ENCODE measurements at regions not wholly inside any gene's neighbourhood (a gene's known extent, or its start where the extent isn't known, plus 50 kb on each side); places are given as distances from the start of the nearest gene placed in this dataset.

GRCh38 chr12:41777064-41777790, 367.4 kb downstream of the GXYLT1 start:
- ChIA-PET CTCF (no interaction called here), POLR2A (no interaction called here)
- Mint-ChIP-seq H3K36me3 (no peaks in the 10 kb centered on the region), H3K27me3 (no peaks in the 10 kb centered on the region), H3K27ac (no peak overlapping the region), H3K4me1 (ENCODE audit: low read depth) (no peaks in the 10 kb centered on the region), H3K9me3 (no peaks in the 10 kb centered on the region), H3K4me3 (no peak overlapping the region)
- intact Hi-C loops (cut with micrococcal nuclease) = no loop called here
- DNase-seq = no peak

GRCh38 chr12:41772478-41772877, 372.2 kb downstream of the GXYLT1 start:
- no peak overlapping the region for H3K27ac Mint-ChIP-seq
- H3K4me3 Mint-ChIP-seq = no peak overlapping the region
- no peaks in the 10 kb centered on the region for H3K4me1 Mint-ChIP-seq (ENCODE audit: low read depth)
- ChIA-PET CTCF (no interaction called here), POLR2A (no interaction called here)
- intact Hi-C loops (cut with micrococcal nuclease) = no loop called here
- H3K36me3 Mint-ChIP-seq = no peaks in the 10 kb centered on the region
- H3K9me3 Mint-ChIP-seq = no peaks in the 10 kb centered on the region
- no peak for DNase-seq
- H3K27me3 Mint-ChIP-seq = no peaks in the 10 kb centered on the region

- Mint-ChIP-seq H3K27ac (no peak overlapping the region), H3K27me3 (no peaks in the 10 kb centered on the region), H3K36me3 (no peaks in the 10 kb centered on the region), H3K4me3 (no peak overlapping the region), H3K9me3 (no peaks in the 10 kb centered on the region), H3K4me1 (ENCODE audit: low read depth) (no peaks in the 10 kb centered on the region)
- POLR2A ChIA-PET = no interaction called here
- no peak for DNase-seq
- CTCF ChIA-PET = no interaction called here
- intact Hi-C loops (cut with micrococcal nuclease) = no loop called here
Measured at GRCh38 chr12:41769810-41770209, 374.9 kb downstream of the GXYLT1 start.

DNA sequence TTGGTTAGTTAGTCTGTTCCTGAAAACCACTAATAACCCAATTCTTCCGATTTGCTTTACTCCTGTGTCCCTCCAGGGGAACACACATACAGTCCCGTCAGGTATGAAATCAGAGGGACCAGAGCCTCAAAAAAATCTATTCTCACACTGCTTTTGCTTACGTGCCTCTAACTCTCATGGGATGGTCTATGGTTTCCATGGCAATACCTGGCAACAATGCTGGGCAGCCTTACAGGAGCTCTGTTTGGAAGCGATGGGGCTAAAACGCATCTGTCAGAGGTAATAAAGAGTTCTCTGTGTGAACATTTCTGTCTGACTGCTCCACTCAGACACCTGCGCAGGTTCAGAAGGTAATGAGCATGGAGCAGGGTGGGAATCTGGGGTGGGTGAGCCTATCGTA, 376.2 kb downstream of the GXYLT1 start:
- H3K4me3 Mint-ChIP-seq = no peak overlapping the region
- no peaks in the 10 kb centered on the region for H3K9me3 Mint-ChIP-seq
- ChIA-PET POLR2A (no interaction called here), CTCF (no interaction called here)
- H3K27me3 Mint-ChIP-seq = peaks cover 2% of the 10 kb centered on the region
- no peaks in the 10 kb centered on the region for H3K36me3 Mint-ChIP-seq
- no peak overlapping the region for H3K27ac Mint-ChIP-seq
- no peak for DNase-seq
- H3K4me1 Mint-ChIP-seq (ENCODE audit: low read depth) = no peaks in the 10 kb centered on the region
- intact Hi-C loops (cut with micrococcal nuclease) = no loop called here

DNA sequence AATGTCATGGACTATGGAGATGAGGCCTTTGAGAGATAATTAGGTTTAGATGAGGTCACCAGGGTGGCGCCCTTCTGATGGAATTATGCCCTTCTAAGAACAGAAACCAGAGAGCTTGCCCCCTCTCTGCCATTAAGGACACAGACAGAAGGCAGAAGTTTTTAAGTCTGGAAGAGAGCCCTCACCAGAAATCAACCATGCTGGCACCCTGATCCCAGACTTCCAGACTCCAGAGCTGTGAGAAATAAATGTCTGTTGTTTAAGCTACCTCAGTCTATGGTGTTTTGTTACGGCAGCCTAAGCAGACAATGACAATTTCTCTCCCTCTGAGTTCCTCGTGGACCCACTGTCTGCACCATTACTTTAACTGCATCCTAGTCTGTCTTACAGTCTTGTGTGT, 382.0 kb downstream of the GXYLT1 start:
- Mint-ChIP-seq H3K27ac (no peak overlapping the region), H3K36me3 (no peaks in the 10 kb centered on the region), H3K9me3 (no peaks in the 10 kb centered on the region), H3K4me3 (no peak overlapping the region), H3K27me3 (peaks cover 2% of the 10 kb centered on the region), H3K4me1 (ENCODE audit: low read depth) (no peaks in the 10 kb centered on the region)
- intact Hi-C loops (cut with micrococcal nuclease) = no loop called here
- CTCF ChIA-PET = no interaction called here
- no peak for DNase-seq
- POLR2A ChIA-PET = no interaction called here

- no peaks in the 10 kb centered on the region for H3K4me1 Mint-ChIP-seq (ENCODE audit: low read depth)
- ChIA-PET CTCF (no interaction called here), POLR2A (no interaction called here)
- intact Hi-C loops (cut with micrococcal nuclease) = no loop called here
- DNase-seq = no peak
- no peak overlapping the region for H3K4me3 Mint-ChIP-seq
- H3K9me3 Mint-ChIP-seq = no peaks in the 10 kb centered on the region
- H3K36me3 Mint-ChIP-seq = no peaks in the 10 kb centered on the region
- H3K27ac Mint-ChIP-seq = no peak overlapping the region
- no peaks in the 10 kb centered on the region for H3K27me3 Mint-ChIP-seq
Measured at GRCh38 chr12:41745593-41745992, 399.1 kb downstream of the GXYLT1 start.

- ChIA-PET CTCF (no interaction called here), POLR2A (no interaction called here)
- Mint-ChIP-seq H3K36me3 (no peaks in the 10 kb centered on the region), H3K9me3 (no peaks in the 10 kb centered on the region), H3K27ac (no peak overlapping the region), H3K27me3 (no peaks in the 10 kb centered on the region), H3K4me3 (no peak overlapping the region), H3K4me1 (ENCODE audit: low read depth) (no peaks in the 10 kb centered on the region)
- no peak for DNase-seq
- intact Hi-C loops (cut with micrococcal nuclease) = no loop called here
Measured at GRCh38 chr12:41743835-41744234, 400.8 kb downstream of the GXYLT1 start.

- H3K36me3 Mint-ChIP-seq = no peaks in the 10 kb centered on the region
- H3K4me1 Mint-ChIP-seq (ENCODE audit: low read depth) = no peaks in the 10 kb centered on the region
- H3K9me3 Mint-ChIP-seq = peaks cover 5% of the 10 kb centered on the region
- CTCF ChIA-PET = no interaction called here
- POLR2A ChIA-PET = no interaction called here
- no peak for DNase-seq
- intact Hi-C loops (cut with micrococcal nuclease) = no loop called here
- H3K4me3 Mint-ChIP-seq = no peak overlapping the region
- H3K27ac Mint-ChIP-seq = no peak overlapping the region
- no peaks in the 10 kb centered on the region for H3K27me3 Mint-ChIP-seq
Measured at GRCh38 chr12:41739066-41739465, 405.6 kb downstream of the GXYLT1 start.

DNA sequence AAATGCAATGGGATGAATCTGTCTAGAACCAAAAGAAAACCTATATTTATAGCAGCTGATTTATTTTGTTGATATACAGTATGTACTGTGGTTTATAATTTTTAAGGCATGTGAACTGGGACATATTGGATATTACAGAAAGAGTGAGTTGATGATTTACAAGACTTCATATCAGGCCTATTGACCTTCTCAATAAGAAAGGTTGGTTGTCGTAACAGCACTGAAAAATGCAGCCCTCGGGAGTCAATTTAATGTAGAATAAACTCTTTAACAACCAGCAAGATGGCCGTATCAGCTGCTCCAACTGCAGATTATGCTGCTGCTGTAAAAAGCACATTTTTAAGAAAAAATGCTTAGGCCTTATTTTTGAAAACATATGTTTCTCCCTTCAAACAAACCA, 407.3 kb downstream of the GXYLT1 start:
- Mint-ChIP-seq H3K36me3 (no peaks in the 10 kb centered on the region), H3K9me3 (peaks cover 5% of the 10 kb centered on the region), H3K4me1 (ENCODE audit: low read depth) (no peaks in the 10 kb centered on the region), H3K27me3 (no peaks in the 10 kb centered on the region), H3K27ac (no peak overlapping the region), H3K4me3 (no peak overlapping the region)
- CTCF ChIA-PET = interaction anchor here (1.6 kb wide), 1 partner anchor 286 kb away, joined by 4 read pairs; no protein-coding TSS in a partner anchor
- POLR2A ChIA-PET = no interaction called here
- intact Hi-C loops (cut with micrococcal nuclease) = no loop called here
- DNase-seq = no peak

GRCh38 chr12:41736436-41736835, 408.2 kb downstream of the GXYLT1 start:
- Mint-ChIP-seq H3K9me3 (peaks cover 5% of the 10 kb centered on the region), H3K27ac (no peak overlapping the region), H3K27me3 (no peaks in the 10 kb centered on the region), H3K4me3 (no peak overlapping the region), H3K4me1 (ENCODE audit: low read depth) (no peaks in the 10 kb centered on the region), H3K36me3 (no peaks in the 10 kb centered on the region)
- CTCF ChIA-PET = interaction anchor here (0.6 kb wide), 1 partner anchor 33 kb away, joined by 6 read pairs; no protein-coding TSS in a partner anchor
- intact Hi-C loops (cut with micrococcal nuclease) = no loop called here
- POLR2A ChIA-PET = no interaction called here
- DNase-seq = no peak

DNA sequence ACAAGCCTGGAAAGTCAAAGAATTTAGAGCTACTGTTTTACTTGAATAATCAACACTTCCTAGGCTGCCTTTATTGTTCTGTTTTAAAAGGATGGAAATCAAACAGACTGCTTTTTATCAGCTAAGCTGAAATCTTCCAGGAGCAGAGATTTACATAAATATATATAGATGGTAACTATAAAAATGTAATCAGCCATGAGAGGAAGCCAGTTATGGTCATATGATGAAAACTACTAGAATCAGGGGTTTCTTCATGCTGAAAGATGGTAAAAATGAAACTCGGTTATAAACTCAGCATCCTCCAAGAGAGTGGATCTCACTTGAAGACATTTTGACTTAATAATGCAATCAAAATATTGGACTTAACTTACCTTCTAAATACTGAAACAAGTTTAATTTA, 413.0 kb downstream of the GXYLT1 start:
- Mint-ChIP-seq H3K4me3 (no peak overlapping the region), H3K9me3 (peaks cover 5% of the 10 kb centered on the region), H3K27ac (no peak overlapping the region), H3K4me1 (ENCODE audit: low read depth) (no peaks in the 10 kb centered on the region), H3K36me3 (no peaks in the 10 kb centered on the region), H3K27me3 (no peaks in the 10 kb centered on the region)
- intact Hi-C loops (cut with micrococcal nuclease) = no loop called here
- CTCF ChIA-PET = interaction anchor here (1.2 kb wide), 1 partner anchor 292 kb away, joined by 4 read pairs; no protein-coding TSS in a partner anchor
- DNase-seq = no peak
- POLR2A ChIA-PET = no interaction called here

- no peaks in the 10 kb centered on the region for H3K36me3 Mint-ChIP-seq
- intact Hi-C loops (cut with micrococcal nuclease) = no loop called here
- POLR2A ChIA-PET = no interaction called here
Measured at GRCh38 chr12:41731061-41731460, 413.6 kb downstream of the GXYLT1 start.

GRCh38 chr12:41724216-41724615, 420.5 kb downstream of the GXYLT1 start:
- no peak overlapping the region for H3K4me3 Mint-ChIP-seq
- no peaks in the 10 kb centered on the region for H3K9me3 Mint-ChIP-seq
- no peaks in the 10 kb centered on the region for H3K36me3 Mint-ChIP-seq
- CTCF ChIA-PET = no interaction called here
- intact Hi-C loops (cut with micrococcal nuclease) = no loop called here
- H3K27ac Mint-ChIP-seq = no peak overlapping the region
- no peak for DNase-seq
- H3K27me3 Mint-ChIP-seq = no peaks in the 10 kb centered on the region
- H3K4me1 Mint-ChIP-seq (ENCODE audit: low read depth) = no peaks in the 10 kb centered on the region
- POLR2A ChIA-PET = no interaction called here

More at GRCh38 chr12:41731061-41731460, 413.6 kb downstream of the GXYLT1 start:
- Mint-ChIP-seq H3K4me1 (ENCODE audit: low read depth) (no peaks in the 10 kb centered on the region), H3K4me3 (no peak overlapping the region), H3K27ac (no peak overlapping the region), H3K27me3 (no peaks in the 10 kb centered on the region), H3K9me3 (peaks cover 5% of the 10 kb centered on the region)
- DNase-seq = no peak
- CTCF ChIA-PET = interaction anchor here (1.2 kb wide), 1 partner anchor 293 kb away, joined by 4 read pairs; no protein-coding TSS in a partner anchor
